Spleen (tissue), 7 donors: ENCODE measurements at regions not wholly inside any gene's neighbourhood (a gene's known extent, or its start where the extent isn't known, plus 50 kb on each side); places are given as distances from the start of the nearest gene placed in this dataset.

ENCODE experiments used
- CTCF ChIP-seq, 11 experiments: fragments of 200-600 bp in 7 of 11; fragments of 450-650 bp in 4 of 11; sonication (generic) in 4 of 11; IDR thresholded peaks in 8 of 11; conservative IDR thresholded peaks in 3 of 11; 1 replicate in 7 of 11; 2 replicates in 4 of 11; pipeline versions ENCODE4 v1.4.0 to v1.8.0; 2016 to 2021; ENCODE audit warnings: antibody characterized with exemption in 11 of 11, inconsistent platforms in 4 of 11, mild to moderate bottlenecking in 1 of 11
- POLR2AphosphoS5 ChIP-seq, 3 donors: sonication (generic); formaldehyde crosslinking; IDR thresholded peaks; one replicate each; pipeline ENCODE4 v1.5.1; 2017; ENCODE audit warnings: antibody characterized with exemption in 3 of 3
- donor health status: DM: no; HTN: no; CAD: no; lungs with moderate emphysema.
- donor health status: DM: no; HTN: no; CAD: no.
- donor health status: DM: no; HTN: no; CAD: no.

GRCh38 chr18:56460581-56460980, 177.8 kb downstream of the TXNL1 start:
- TF ChIP-seq CTCF (IDR thresholded peaks at IDR 0.05 in 8 of 11, conservative IDR thresholded peaks at IDR 0.05 in 3 of 11) (no peak), POLR2AphosphoS5 (IDR thresholded peaks at IDR 0.05) (no peak)
